Activated CD4-positive, alpha-beta T cell treated with anti-CD3 and anti-CD28 coated beads, Interleukin-2, amount 10 ng/mL, durations not matched to agents 7 days and 5 days (primary cell): ENCODE measurements at regions not wholly inside any gene's neighbourhood (a gene's known extent, or its start where the extent isn't known, plus 50 kb on each side); places are given as distances from the start of the nearest gene placed in this dataset.

Experiments
- CTCF ChIA-PET: fragments of 350-600 bp; sonication (Branson Sonifier 250); formaldehyde crosslinking; loops from one replicate; lab custom pipeline; 2021; ENCODE audit warnings: antibody characterized with exemption; lab: Charles Lee
- POLR2A ChIA-PET: fragments of 350-600 bp; sonication (Branson Sonifier 250); formaldehyde crosslinking; loops from one replicate; lab custom pipeline; 2021; ENCODE audit warnings: antibody characterized with exemption; lab: Charles Lee
- DNase-seq: peaks from one replicate; pipeline ENCODE4 v3.0.0-alpha.2; 2020
- H3K27ac Mint-ChIP-seq: one replicate; pipeline ENCODE4 v1.8.0; 2021; ENCODE audit warnings: mild to moderate bottlenecking, moderate library complexity, mixed read lengths
- H3K27me3 Mint-ChIP-seq: one replicate; pipeline ENCODE4 v1.8.0; 2021; ENCODE audit warnings: mixed read lengths
- H3K36me3 Mint-ChIP-seq: one replicate; pipeline ENCODE4 v1.8.0; 2021; ENCODE audit warnings: low read depth, mixed read lengths
- H3K4me1 Mint-ChIP-seq: one replicate; pipeline ENCODE4 v1.8.0; 2021; ENCODE audit warnings: mixed read lengths
- H3K4me3 Mint-ChIP-seq: one replicate; pipeline ENCODE4 v1.8.0; 2021; ENCODE audit warnings: mild to moderate bottlenecking, moderate library complexity, mixed read lengths
- H3K9me3 Mint-ChIP-seq: one replicate; pipeline ENCODE4 v1.8.0; 2021; ENCODE audit warnings: mixed read lengths

GRCh38 chr13:99827011-99827772 is 144.4 kb downstream of the ZIC5 start:
- no peaks in the 10 kb centered on the region for H3K36me3 Mint-ChIP-seq
- CTCF ChIA-PET = no interaction called here
- POLR2A ChIA-PET = no interaction called here
- no peaks in the 10 kb centered on the region for H3K27me3 Mint-ChIP-seq
- H3K4me1 Mint-ChIP-seq = no peaks in the 10 kb centered on the region
- no peaks in the 10 kb centered on the region for H3K9me3 Mint-ChIP-seq
- no peak overlapping the region for H3K4me3 Mint-ChIP-seq
- H3K27ac Mint-ChIP-seq = no peak overlapping the region
- no peak for DNase-seq

- POLR2A ChIA-PET = no interaction called here
Observed at GRCh38 chr13:99823961-99824360, 147.6 kb downstream of the ZIC5 start.

GRCh38 chr13:99822820-99823219 is 148.7 kb downstream of the ZIC5 start:
- Mint-ChIP-seq H3K4me1 (peaks cover 10% of the 10 kb centered on the region), H3K27me3 (no peaks in the 10 kb centered on the region), H3K9me3 (no peaks in the 10 kb centered on the region), H3K36me3 (no peaks in the 10 kb centered on the region), H3K4me3 (no peak overlapping the region), H3K27ac (no peak overlapping the region)
- no peak for DNase-seq
- POLR2A ChIA-PET = no interaction called here
- CTCF ChIA-PET = interaction anchor here (2.3 kb wide), 1 partner anchor 13 kb away, joined by 6 read pairs; no protein-coding TSS in a partner anchor

More at GRCh38 chr13:99823961-99824360, 147.6 kb downstream of the ZIC5 start:
- no peak for DNase-seq
- H3K36me3 Mint-ChIP-seq = no peaks in the 10 kb centered on the region
- no peaks in the 10 kb centered on the region for H3K4me1 Mint-ChIP-seq
- CTCF ChIA-PET = interaction anchor here (2.3 kb wide), 1 partner anchor 12 kb away, joined by 6 read pairs; no protein-coding TSS in a partner anchor
- no peaks in the 10 kb centered on the region for H3K9me3 Mint-ChIP-seq
- H3K27me3 Mint-ChIP-seq = no peaks in the 10 kb centered on the region
- H3K4me3 Mint-ChIP-seq = no peak overlapping the region
- H3K27ac Mint-ChIP-seq = no peak overlapping the region

GRCh38 chr13:99821741-99822140 is 149.8 kb downstream of the ZIC5 start:
- Mint-ChIP-seq H3K4me3 (no peak overlapping the region), H3K27ac (peak overlapping the region; percentile 2), H3K27me3 (no peaks in the 10 kb centered on the region), H3K36me3 (no peaks in the 10 kb centered on the region), H3K9me3 (peaks cover 2% of the 10 kb centered on the region), H3K4me1 (peaks cover 17% of the 10 kb centered on the region)
- CTCF ChIA-PET = interaction anchor here (2.3 kb wide), 1 partner anchor 14 kb away, joined by 6 read pairs; no protein-coding TSS in a partner anchor
- DNase-seq = no peak
- POLR2A ChIA-PET = no interaction called here

- H3K27me3 Mint-ChIP-seq = no peaks in the 10 kb centered on the region
- H3K4me3 Mint-ChIP-seq = no peak overlapping the region
- ChIA-PET POLR2A (no interaction called here), CTCF (no interaction called here)
- H3K9me3 Mint-ChIP-seq = peaks cover 2% of the 10 kb centered on the region
- no peak overlapping the region for H3K27ac Mint-ChIP-seq
- H3K4me1 Mint-ChIP-seq = peaks cover 17% of the 10 kb centered on the region
- no peaks in the 10 kb centered on the region for H3K36me3 Mint-ChIP-seq
- no peak for DNase-seq
Observed at GRCh38 chr13:99819967-99820366, 151.6 kb downstream of the ZIC5 start.

- ChIA-PET POLR2A (no interaction called here), CTCF (no interaction called here)
- no peaks in the 10 kb centered on the region for H3K36me3 Mint-ChIP-seq
- peaks cover 2% of the 10 kb centered on the region for H3K9me3 Mint-ChIP-seq
- no peak for DNase-seq
- H3K27me3 Mint-ChIP-seq = no peaks in the 10 kb centered on the region
- no peak overlapping the region for H3K27ac Mint-ChIP-seq
- H3K4me3 Mint-ChIP-seq = no peak overlapping the region
- peaks cover 17% of the 10 kb centered on the region for H3K4me1 Mint-ChIP-seq
Observed at GRCh38 chr13:99816321-99816720, 155.2 kb downstream of the ZIC5 start.

GRCh38 chr13:99813336-99814095 is 158.1 kb downstream of the ZIC5 start:
- peaks cover 14% of the 10 kb centered on the region for H3K4me1 Mint-ChIP-seq
- H3K4me3 Mint-ChIP-seq = no peak overlapping the region
- no peak for DNase-seq
- POLR2A ChIA-PET = no interaction called here
- H3K36me3 Mint-ChIP-seq = no peaks in the 10 kb centered on the region
- no peak overlapping the region for H3K27ac Mint-ChIP-seq
- peaks cover 2% of the 10 kb centered on the region for H3K9me3 Mint-ChIP-seq
- CTCF ChIA-PET = no interaction called here
- H3K27me3 Mint-ChIP-seq = no peaks in the 10 kb centered on the region

- Mint-ChIP-seq H3K36me3 (no peaks in the 10 kb centered on the region), H3K4me1 (peaks cover 6% of the 10 kb centered on the region), H3K4me3 (no peak overlapping the region), H3K27ac (no peak overlapping the region), H3K9me3 (peaks cover 2% of the 10 kb centered on the region), H3K27me3 (no peaks in the 10 kb centered on the region)
- ChIA-PET CTCF (no interaction called here), POLR2A (no interaction called here)
- no peak for DNase-seq
Observed at GRCh38 chr13:99812625-99813024, 158.9 kb downstream of the ZIC5 start.

- H3K4me1 Mint-ChIP-seq = no peaks in the 10 kb centered on the region
- H3K27me3 Mint-ChIP-seq = no peaks in the 10 kb centered on the region
- H3K9me3 Mint-ChIP-seq = no peaks in the 10 kb centered on the region
- no peaks in the 10 kb centered on the region for H3K36me3 Mint-ChIP-seq
- no peak for DNase-seq
- no peak overlapping the region for H3K4me3 Mint-ChIP-seq
- H3K27ac Mint-ChIP-seq = no peak overlapping the region
- ChIA-PET CTCF (interaction anchor here (0.6 kb wide), 1 partner anchor 98 kb away, joined by 4 read pairs; no protein-coding TSS in a partner anchor), POLR2A (no interaction called here)
Observed at GRCh38 chr13:99811067-99811700, 160.4 kb downstream of the ZIC5 start.

GRCh38 chr13:99809926-99810325 is 161.6 kb downstream of the ZIC5 start:
- Mint-ChIP-seq H3K36me3 (no peaks in the 10 kb centered on the region), H3K4me1 (no peaks in the 10 kb centered on the region), H3K9me3 (no peaks in the 10 kb centered on the region), H3K27me3 (no peaks in the 10 kb centered on the region), H3K4me3 (no peak overlapping the region), H3K27ac (no peak overlapping the region)
- DNase-seq = no peak
- ChIA-PET CTCF (interaction anchor here (0.9 to 1.7 kb wide), 2 partner anchors 13 to 26 kb away, joined by 3 to 5 read pairs; no protein-coding TSS in a partner anchor), POLR2A (no interaction called here)

GRCh38 chr13:99809496-99809895 is 162.1 kb downstream of the ZIC5 start:
- ChIA-PET POLR2A (no interaction called here), CTCF (interaction anchor here (0.9 to 1.7 kb wide), 2 partner anchors 13 to 26 kb away, joined by 3 to 5 read pairs; no protein-coding TSS in a partner anchor)
- no peak overlapping the region for H3K27ac Mint-ChIP-seq
- H3K9me3 Mint-ChIP-seq = no peaks in the 10 kb centered on the region
- no peak for DNase-seq
- H3K27me3 Mint-ChIP-seq = no peaks in the 10 kb centered on the region
- H3K4me3 Mint-ChIP-seq = no peak overlapping the region
- H3K4me1 Mint-ChIP-seq = no peaks in the 10 kb centered on the region
- no peaks in the 10 kb centered on the region for H3K36me3 Mint-ChIP-seq

GRCh38 chr13:99808786-99809185 is 162.8 kb downstream of the ZIC5 start:
- Mint-ChIP-seq H3K27me3 (no peaks in the 10 kb centered on the region), H3K27ac (no peak overlapping the region), H3K36me3 (no peaks in the 10 kb centered on the region), H3K4me1 (no peaks in the 10 kb centered on the region), H3K4me3 (no peak overlapping the region), H3K9me3 (no peaks in the 10 kb centered on the region)
- POLR2A ChIA-PET = no interaction called here
- CTCF ChIA-PET = interaction anchor here (1.7 kb wide), 1 partner anchor 12 kb away, joined by 5 read pairs; no protein-coding TSS in a partner anchor
- no peak for DNase-seq

GRCh38 chr13:99806671-99807070 is 164.9 kb downstream of the ZIC5 start:
- CTCF ChIA-PET = no interaction called here

More at GRCh38 chr13:99806671-99807070, 164.9 kb downstream of the ZIC5 start:
- Mint-ChIP-seq H3K9me3 (no peaks in the 10 kb centered on the region), H3K27me3 (no peaks in the 10 kb centered on the region), H3K27ac (no peak overlapping the region), H3K4me3 (no peak overlapping the region), H3K4me1 (no peaks in the 10 kb centered on the region), H3K36me3 (no peaks in the 10 kb centered on the region)
- POLR2A ChIA-PET = no interaction called here
- DNase-seq = no peak
